Stomach (tissue), 4 donors: ENCODE measurements at regions not wholly inside any gene's neighbourhood (a gene's known extent, or its start where the extent isn't known, plus 50 kb on each side); places are given as distances from the start of the nearest gene placed in this dataset.
"Not testable (repeated sequence)": the region's sequence is repeated elsewhere in the genome, so short reads cannot be mapped to it uniquely, and the experiment has no call there.

Experiments
- EP300 ChIP-seq: sonication (generic); formaldehyde crosslinking; IDR thresholded peaks from one replicate; pipeline ENCODE4 v1.6.1; 2017; ENCODE audit warnings: antibody characterized with exemption
- POLR2A ChIP-seq, 4 donors: fragments of 450-650 bp; IDR thresholded peaks; one replicate each; pipeline ENCODE4 v1.6.1; 2016; ENCODE audit warnings: antibody characterized with exemption in 4 of 4, control low read depth in 2 of 4, mild to moderate bottlenecking in 1 of 4, moderate library complexity in 1 of 4
- POLR2AphosphoS5 ChIP-seq, 3 donors: sonication (generic); formaldehyde crosslinking; IDR thresholded peaks; one replicate each; pipeline ENCODE4 v1.6.1; 2016; ENCODE audit warnings: antibody characterized with exemption in 3 of 3
- TF ChIP-seq, protein P1 (sequence below), 7 experiments: fragments of 450-650 bp in 4 of 7; fragments of 200-600 bp in 3 of 7; sonication (generic) in 3 of 7; IDR thresholded peaks; one replicate each; pipeline ENCODE4 v1.5.1; 2016 to 2019; ENCODE audit warnings: antibody characterized with exemption in 7 of 7, control low read depth in 2 of 7, mild to moderate bottlenecking in 1 of 7

DNA sequence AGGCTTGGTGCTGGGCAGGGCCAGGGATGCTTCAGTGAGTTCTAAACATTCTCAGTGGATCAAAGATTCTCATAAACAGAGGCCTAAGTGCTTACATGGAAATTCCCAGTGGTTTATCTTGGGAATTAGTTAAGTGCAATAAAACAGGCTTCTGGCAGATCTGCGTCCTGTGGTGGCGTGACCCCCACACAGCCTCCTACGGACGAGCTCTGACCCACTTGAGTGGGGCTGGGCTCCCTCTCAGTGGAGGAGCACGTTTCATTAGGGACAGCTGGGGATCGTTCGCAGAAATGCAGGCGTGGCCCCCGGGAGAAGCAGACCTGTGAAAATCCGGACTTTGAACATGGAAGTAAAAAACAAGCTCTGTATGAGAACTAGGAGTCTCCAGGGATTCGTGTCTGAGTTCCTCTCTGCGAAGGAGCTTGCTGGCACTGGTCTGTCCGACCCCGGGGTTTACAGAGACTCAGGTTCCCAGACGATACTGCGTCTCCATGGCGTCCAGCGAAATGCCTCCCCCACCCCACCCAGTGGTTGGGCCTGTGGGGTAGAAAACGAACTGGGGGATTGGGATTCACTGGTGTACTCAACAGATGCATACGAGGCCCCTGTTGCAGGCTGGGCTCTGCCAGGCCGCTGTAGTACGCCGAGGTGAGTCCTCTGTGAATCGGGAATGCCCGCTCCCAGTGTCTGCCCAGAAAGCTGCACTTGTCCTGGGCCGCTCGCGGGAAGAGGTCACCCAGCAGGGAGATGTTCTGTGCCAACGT lies 117.6 kb downstream of the NPIPB11 start:
- not testable (repeated sequence) for TF ChIP-seq EP300; POLR2A (IDR thresholded peaks at IDR 0.05)
- TF ChIP-seq, protein P1, sequence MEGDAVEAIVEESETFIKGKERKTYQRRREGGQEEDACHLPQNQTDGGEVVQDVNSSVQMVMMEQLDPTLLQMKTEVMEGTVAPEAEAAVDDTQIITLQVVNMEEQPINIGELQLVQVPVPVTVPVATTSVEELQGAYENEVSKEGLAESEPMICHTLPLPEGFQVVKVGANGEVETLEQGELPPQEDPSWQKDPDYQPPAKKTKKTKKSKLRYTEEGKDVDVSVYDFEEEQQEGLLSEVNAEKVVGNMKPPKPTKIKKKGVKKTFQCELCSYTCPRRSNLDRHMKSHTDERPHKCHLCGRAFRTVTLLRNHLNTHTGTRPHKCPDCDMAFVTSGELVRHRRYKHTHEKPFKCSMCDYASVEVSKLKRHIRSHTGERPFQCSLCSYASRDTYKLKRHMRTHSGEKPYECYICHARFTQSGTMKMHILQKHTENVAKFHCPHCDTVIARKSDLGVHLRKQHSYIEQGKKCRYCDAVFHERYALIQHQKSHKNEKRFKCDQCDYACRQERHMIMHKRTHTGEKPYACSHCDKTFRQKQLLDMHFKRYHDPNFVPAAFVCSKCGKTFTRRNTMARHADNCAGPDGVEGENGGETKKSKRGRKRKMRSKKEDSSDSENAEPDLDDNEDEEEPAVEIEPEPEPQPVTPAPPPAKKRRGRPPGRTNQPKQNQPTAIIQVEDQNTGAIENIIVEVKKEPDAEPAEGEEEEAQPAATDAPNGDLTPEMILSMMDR (IDR thresholded peaks at IDR 0.05), result not testable (repeated sequence)
- TF ChIP-seq POLR2AphosphoS5 (IDR thresholded peaks at IDR 0.05), result peak; percentile 18 to 64 (median 48)
